ENCODE measurements at regions not wholly inside any gene's neighbourhood (a gene's known extent, or its start where the extent isn't known, plus 50 kb on each side); places are given as distances from the start of the nearest gene placed in this dataset.
"Not testable (repeated sequence)": the region's sequence is repeated elsewhere in the genome, so short reads cannot be mapped to it uniquely, and the experiment has no call there.

DNA sequence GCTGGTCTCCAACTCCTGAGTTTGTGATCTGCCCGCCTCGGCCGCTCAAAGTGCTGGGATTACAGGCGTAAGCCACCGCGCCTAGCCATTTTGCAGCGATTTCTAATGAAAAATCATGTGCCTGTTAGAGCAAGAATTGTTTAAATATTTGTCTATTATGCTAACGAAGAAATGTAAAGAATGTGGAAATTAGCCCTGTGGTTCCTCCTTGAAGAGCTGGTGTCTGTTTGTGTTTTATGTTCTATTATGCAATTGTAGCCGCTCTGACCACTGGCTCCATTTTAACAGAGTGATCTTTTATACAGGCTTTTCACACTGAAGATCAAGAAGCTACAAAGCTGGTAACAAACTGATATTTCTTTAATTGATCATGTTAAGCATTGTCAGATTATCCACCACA is 217.3 kb downstream of the USP22 start:
- TF ChIP-seq, protein P1, sequence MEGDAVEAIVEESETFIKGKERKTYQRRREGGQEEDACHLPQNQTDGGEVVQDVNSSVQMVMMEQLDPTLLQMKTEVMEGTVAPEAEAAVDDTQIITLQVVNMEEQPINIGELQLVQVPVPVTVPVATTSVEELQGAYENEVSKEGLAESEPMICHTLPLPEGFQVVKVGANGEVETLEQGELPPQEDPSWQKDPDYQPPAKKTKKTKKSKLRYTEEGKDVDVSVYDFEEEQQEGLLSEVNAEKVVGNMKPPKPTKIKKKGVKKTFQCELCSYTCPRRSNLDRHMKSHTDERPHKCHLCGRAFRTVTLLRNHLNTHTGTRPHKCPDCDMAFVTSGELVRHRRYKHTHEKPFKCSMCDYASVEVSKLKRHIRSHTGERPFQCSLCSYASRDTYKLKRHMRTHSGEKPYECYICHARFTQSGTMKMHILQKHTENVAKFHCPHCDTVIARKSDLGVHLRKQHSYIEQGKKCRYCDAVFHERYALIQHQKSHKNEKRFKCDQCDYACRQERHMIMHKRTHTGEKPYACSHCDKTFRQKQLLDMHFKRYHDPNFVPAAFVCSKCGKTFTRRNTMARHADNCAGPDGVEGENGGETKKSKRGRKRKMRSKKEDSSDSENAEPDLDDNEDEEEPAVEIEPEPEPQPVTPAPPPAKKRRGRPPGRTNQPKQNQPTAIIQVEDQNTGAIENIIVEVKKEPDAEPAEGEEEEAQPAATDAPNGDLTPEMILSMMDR (IDR thresholded peaks at IDR 0.05; ENCODE audit: low read depth, low read length): no peak
- no peaks in the 10 kb centered on the region for H3K9me3 ChIP-seq
- no peak for DNase-seq
- no peaks in the 10 kb centered on the region for H3K4me1 ChIP-seq
- H3K36me3 ChIP-seq: no peaks in the 10 kb centered on the region
- H3K4me3 ChIP-seq (ENCODE audit: low read depth, low read length): no peak overlapping the region
- H3K27me3 ChIP-seq: no peaks in the 10 kb centered on the region

DNA sequence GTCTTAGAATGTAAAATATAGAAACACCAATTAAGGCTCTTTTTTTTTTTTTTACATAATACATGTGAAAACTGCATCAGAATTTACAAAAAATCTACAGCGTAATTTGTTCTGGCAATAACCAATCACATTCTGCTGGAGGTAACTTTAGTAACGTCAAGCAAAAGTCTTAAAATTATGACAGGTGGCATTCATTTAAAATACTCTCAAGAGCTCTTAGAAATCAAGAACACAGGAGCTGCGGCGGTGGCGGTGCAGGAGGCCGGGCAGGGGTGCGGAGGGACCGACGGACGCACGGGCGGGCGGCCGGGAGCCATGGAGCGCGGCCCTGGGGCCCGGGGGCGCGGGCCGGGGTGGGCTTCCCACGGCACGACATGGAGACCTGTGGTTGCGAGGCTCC is 202.4 kb downstream of the USP22 start:
- H3K4me3 ChIP-seq (ENCODE audit: low read depth, low read length); DNase-seq: not testable (repeated sequence)

DNA sequence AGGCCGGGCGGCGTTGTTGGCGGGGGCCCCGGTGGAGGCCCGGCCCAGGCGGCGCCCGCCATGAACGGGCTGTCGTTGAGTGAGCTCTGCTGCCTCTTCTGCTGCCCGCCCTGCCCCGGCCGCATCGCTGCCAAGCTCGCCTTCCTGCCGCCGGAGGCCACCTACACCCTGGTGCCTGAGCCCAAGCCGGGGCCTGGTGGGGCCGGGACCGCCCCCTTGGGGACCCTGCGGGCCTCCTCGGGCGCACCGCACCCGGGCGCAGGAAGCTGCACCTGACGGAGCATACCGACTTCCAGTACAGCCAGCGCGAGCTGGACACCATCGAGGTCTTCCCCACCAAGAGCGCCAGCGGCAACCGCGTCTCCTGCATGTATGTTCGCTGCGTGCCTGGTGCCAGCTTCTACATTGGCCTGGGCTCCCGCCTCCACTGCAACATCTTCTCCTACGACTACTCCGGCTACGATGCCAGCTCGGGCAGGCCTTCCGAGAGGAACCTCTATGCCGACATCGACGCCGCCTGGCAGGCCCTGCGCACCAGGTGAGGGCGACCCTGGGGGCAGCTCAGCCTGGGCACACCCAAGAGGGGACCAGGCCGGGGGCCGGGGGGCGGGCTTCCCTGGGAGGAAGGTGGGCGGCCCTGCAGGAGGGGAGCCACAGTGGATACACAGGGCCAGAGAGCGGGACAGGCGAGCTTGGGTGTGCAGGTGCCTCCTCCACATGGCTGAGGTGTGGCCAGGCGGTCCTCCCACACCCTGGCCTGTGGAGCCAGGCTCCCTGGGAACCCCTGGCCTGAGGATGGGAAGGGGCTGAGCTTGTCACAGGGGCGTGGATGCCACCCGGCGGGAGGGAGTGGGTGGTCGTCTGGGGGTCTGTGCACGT is 201.6 kb downstream of the USP22 start:
- DNase-seq; H3K4me3 ChIP-seq (ENCODE audit: low read depth, low read length); H3K4me1 ChIP-seq; H3K36me3 ChIP-seq; H3K27me3 ChIP-seq; H3K9me3 ChIP-seq: not testable (repeated sequence)

More for the DNA sequence above, 202.4 kb downstream of the USP22 start:
- not testable (repeated sequence) for H3K27me3 ChIP-seq, H3K9me3 ChIP-seq, H3K4me1 ChIP-seq, H3K36me3 ChIP-seq

DNA sequence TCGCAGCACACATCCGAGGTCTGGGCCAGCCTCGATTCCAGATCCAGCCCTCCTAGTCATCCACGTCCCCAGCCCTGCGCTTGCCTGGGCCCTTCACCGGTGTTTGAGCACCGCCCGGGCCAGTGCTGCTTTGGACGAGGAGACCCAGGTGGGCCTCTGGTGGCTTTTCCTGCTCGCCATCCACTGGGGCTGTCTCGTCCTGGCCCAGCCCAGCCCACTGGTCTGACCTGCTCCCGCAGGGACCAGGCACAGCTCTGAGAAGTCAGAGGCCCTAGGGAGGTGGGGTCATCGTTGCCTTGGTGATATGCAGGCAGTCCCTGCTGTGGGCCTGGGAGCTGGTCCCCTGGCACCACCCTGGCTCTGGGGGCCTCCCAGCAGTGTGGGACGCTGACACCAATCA is 200.8 kb downstream of the USP22 start:
- H3K4me1 ChIP-seq; H3K27me3 ChIP-seq; H3K4me3 ChIP-seq (ENCODE audit: low read depth, low read length); DNase-seq; H3K9me3 ChIP-seq; H3K36me3 ChIP-seq: not testable (repeated sequence)

DNA sequence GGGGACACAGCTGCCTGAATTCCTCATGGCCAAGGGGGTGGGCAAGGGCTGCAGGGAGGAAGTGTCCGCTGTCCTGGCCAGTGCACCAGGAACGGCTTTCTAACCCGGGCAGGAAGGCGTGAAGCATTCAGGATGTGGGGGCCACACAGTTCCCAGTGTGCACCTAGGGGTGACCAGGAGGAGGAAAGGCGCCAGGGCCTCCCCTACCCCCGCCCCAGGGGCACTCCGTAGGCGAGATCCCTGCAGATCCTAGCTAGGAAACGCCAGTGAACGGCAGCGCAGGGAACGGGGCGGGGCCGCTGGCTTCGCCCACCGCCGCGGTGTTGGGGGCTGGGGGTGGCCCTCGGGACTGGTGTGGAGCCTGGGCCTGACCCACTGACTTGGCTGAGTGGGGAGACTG is 199.6 kb downstream of the USP22 start:
- not testable (repeated sequence) for H3K4me1 ChIP-seq; H3K9me3 ChIP-seq; H3K4me3 ChIP-seq (ENCODE audit: low read depth, low read length)

DNA sequence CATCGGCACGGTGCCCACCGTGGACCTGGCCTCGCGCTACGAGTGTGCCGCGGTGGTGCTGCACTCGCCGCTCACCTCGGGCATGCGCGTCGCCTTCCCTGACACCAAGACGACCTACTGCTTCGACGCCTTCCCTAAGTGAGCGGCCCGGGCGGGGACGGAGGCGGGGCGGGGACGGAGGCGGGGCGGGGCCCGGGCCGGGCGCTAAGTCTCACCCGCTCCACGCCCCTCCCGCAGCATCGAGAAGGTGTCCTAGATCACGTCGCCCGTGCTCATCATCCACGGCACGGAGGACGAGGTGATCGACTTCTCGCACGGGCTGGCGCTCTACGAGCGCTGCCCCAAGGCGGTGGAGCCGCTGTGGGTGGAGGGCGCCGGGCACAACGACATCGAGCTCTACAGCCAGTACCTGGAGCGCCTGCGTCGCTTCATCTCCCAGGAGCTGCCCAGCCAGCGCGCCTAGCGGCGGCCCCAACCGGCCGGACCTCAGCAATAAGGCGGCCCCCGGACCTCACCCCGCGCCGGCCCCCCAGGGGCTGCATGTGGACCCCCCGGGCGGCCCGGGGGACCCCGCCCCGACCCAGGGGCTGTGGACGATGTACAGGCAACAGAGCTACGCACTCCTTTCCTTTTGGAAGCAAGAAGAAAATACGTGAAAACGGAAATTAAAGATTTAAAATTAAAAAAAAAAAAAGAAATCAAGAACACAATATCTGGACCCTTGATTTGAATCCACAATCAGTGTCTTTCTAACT is 198.8 kb downstream of the USP22 start:
- H3K4me3 ChIP-seq (ENCODE audit: low read depth, low read length); DNase-seq: not testable (repeated sequence)

More for the DNA sequence above, 199.6 kb downstream of the USP22 start:
- DNase-seq, H3K36me3 ChIP-seq, H3K27me3 ChIP-seq: not testable (repeated sequence)

DNA sequence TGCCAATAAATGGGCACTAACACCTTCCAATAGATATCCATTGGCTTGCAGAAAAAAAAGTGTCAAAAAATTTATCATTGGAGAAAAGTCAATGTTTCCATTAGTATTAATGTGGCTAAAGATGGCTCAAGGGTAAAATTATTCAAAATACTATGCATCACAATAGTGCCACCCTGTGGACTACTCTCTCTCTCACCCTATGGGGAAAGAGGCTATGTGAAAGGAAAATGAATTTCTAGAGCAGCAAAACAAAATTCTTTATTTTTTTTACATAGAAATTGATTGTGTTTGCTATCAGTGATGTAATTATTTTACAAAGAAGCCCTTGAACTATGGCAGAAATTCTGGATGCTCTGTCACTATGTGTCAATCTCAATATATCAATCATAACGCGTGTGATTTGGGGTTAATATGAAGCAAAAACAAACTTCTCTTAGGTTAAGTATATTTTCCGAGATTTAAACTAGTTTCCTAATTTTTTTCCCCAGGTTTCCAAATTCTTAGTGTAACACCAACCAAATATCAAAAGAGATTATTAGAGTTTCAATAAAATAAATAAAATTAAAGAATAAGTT is 193.9 kb downstream of the USP22 start:
- TF ChIP-seq, protein P1 (IDR thresholded peaks at IDR 0.05; ENCODE audit: low read depth, low read length): peak; percentile 35; the same call in 1 of the 2 replicates
- not testable (repeated sequence) for H3K36me3 ChIP-seq; H3K27me3 ChIP-seq; H3K4me3 ChIP-seq (ENCODE audit: low read depth, low read length); H3K9me3 ChIP-seq; DNase-seq; H3K4me1 ChIP-seq

More for the DNA sequence above, 198.8 kb downstream of the USP22 start:
- H3K27me3 ChIP-seq, H3K36me3 ChIP-seq, H3K9me3 ChIP-seq, H3K4me1 ChIP-seq: not testable (repeated sequence)

DNA sequence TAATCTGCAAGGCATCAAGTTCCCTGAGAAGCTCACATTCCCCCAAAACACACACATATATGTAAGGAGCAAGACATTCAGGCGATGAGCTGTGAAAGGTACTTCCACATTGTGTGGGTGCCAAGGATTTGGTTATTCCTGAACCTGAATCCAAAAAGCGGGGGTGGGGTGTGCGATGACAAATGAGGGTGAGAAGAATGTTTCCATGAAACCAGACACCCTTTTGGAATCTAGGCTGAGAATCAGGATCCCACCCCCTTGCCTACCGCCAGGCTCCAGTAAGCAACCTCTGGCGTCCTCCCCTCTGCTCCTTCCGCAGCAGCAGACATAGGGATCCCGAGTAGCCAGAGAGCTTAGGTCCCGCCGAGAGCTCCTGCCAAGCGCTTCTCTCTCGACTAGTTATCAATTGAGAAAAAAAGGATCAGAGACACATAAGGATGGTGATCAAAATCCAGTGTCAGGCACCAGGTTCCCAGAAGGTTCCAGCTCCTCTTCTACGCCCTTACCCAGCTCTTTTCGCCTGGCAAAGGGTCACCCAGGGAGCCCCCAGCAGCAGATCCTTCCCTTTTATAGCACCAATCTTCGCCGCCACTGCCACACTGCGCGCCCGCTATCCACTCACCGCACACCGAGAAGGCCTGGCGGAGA is 191.1 kb downstream of the USP22 start:
- H3K4me3 ChIP-seq (ENCODE audit: low read depth, low read length); DNase-seq; H3K27me3 ChIP-seq; H3K36me3 ChIP-seq; H3K9me3 ChIP-seq; H3K4me1 ChIP-seq: not testable (repeated sequence)

Data from BE2C (cell line).